ENCODE measurements at regions not wholly inside any gene's neighbourhood (a gene's known extent, or its start where the extent isn't known, plus 50 kb on each side); places are given as distances from the start of the nearest gene placed in this dataset.

GRCh38 chr2:236499691-236500578, 69.7 kb upstream of the ACKR3 start:
- no peak for DNase-seq

DNA sequence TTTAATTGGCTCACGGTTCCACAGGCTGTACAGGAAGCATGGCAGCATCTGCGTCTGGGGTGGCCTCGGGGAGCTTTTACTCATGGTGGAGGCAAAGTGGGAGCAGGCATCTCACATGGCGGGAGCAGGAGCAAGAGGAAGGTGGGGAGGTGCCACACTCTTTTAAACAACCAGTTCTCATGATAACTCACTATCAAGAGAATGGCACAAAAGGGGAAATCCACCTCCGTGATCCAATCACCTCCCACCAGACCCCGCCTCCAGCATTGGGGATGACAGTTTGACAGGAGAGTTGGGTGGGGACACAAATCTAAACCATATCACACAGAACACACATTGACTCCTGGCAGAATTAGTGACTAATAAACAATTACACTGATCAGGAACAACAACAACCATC, 68.6 kb upstream of the ACKR3 start:
- DNase-seq = no peak

DNA sequence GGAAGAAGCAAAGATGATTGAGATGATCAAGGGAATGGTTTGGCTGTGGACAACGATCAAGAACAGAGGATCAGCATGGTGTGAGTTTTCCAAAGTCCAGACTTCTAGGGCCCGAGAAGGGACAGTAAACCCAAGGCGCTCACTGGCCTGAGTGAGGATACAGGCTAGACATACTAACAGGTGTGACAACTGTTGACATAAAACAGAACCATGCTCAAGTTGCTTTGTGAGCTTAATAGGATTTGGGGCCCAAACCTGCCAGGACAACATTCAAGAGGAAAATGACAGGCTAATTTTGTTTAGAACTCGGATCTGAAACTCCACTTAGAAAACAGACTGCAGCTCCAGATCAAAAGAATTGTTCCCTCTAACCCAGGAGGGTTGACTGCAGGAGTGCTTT, 68.1 kb upstream of the ACKR3 start:
- DNase-seq = no peak

- no peak for DNase-seq
Measured at GRCh38 chr2:236503100-236503499, 66.5 kb upstream of the ACKR3 start.

DNA sequence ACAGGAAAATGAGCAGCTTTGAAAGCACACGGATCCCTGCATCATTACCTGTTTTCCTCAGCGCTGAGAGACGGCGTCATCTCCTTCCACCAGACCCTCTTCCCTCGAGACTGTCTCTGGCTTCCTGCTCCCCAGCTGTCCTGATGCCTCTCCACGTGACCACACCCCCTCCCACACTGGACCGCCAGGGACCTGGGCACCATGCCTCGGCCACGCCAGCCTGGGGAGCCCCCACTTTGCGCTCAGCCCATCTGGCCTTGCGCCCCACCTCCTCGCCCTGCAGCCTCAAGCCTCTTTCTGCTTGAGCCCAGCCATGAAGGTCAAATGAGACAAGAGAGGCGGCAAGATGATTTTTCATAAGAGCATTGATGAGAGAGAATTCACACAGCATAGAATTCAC, 66.0 kb upstream of the ACKR3 start:
- DNase-seq = no peak

DNA sequence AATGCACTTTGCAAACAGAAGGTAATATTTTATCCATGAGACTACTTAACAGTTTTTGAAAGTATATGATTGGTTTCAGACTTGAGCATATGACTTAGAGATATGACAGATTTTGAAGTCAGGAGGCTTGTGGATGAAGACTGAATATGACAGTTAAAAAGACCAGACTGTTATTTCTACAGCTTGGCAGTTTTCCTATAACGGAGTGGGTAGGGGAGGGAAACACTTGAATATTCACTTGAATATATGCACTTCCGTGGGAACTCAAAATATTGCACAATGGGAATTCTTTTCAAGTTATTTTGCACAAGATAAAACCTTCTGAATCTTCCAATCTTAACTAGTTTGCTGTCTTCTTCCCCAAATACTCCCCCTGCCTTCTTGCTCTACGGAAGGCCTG, 64.6 kb upstream of the ACKR3 start:
- DNase-seq = no peak

GRCh38 chr2:236505648-236506047, 64.0 kb upstream of the ACKR3 start:
- DNase-seq = no peak

- DNase-seq = peak; percentile 61
Measured at GRCh38 chr2:236507393-236508085, 62.1 kb upstream of the ACKR3 start.

DNA sequence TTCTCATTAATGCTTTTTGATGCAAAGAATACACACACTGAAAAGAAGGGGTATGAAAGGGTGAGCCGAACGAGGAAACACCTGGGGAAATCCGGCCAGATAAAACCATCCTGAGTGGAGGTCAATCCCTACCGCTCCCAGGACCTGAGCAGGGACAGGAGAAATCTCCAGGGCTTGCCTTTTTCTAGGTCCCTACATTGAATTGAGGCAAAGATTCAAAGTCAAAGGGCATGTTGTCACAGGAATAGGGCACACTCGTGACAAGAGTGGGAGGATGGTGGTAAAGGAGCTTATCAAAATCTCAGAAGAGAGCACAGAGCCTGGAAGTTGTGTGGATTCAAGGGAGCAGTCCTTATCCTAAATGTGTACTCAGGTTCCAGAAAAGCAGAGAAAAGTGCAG, 61.2 kb upstream of the ACKR3 start:
- DNase-seq = no peak

GRCh38 chr2:236510034-236510433, 59.6 kb upstream of the ACKR3 start:
- DNase-seq = no peak

DNA sequence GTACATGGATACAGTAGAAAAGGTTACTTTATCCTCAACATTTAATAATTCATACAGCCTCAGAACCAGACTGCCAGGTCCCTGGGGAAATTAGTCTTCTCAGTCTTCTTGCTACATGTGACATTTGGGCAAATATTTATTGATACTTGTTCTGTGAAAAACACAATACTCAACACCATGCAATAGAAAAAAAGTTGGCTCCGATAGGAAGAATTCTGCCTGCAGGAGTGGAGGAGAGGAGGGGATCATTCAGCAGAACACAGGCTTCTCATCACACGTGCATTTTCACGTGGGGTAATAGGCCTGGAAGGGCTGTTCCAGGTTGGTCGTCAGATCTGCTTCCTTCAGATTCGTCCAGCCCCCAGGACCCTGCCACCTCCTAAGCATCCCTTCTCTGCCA, 58.4 kb upstream of the ACKR3 start:
- DNase-seq = no peak

- DNase-seq = no peak
Measured at GRCh38 chr2:236512267-236512666, 57.4 kb upstream of the ACKR3 start.

GRCh38 chr2:236512902-236513435, 56.7 kb upstream of the ACKR3 start:
- no peak for DNase-seq

GRCh38 chr2:236513956-236514355, 55.7 kb upstream of the ACKR3 start:
- no peak for DNase-seq

DNA sequence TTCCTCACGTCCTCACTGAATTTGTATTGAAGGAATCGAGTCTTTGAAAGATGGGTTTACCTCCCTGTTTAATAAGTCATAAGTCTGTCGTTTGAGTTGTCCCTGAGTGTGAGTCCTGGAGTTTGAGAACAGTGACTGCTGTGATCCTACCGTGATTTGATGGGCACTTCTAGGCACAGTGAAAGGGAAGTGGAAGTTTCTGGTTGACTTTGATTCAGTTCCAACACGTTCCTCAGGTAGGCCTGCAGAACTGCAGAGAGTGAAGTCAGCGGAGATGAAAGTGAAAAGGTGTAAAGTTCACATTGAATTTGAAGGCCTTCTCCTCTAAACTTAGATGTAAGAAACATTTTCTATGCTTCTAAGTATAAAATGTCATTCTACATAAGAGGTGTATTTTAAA, 52.9 kb upstream of the ACKR3 start:
- DNase-seq = no peak

- DNase-seq = no peak
Measured at GRCh38 chr2:236517251-236518031, 52.2 kb upstream of the ACKR3 start.
